ENCODE measurements at regions not wholly inside any gene's neighbourhood (a gene's known extent, or its start where the extent isn't known, plus 50 kb on each side); places are given as distances from the start of the nearest gene placed in this dataset.

- no peak overlapping the region for H3K27ac ChIP-seq (ENCODE audit: insufficient read length, low read depth, low read length)
- H3K4ac ChIP-seq (ENCODE audit: low read depth, low read length), result no peak overlapping the region
- no peak overlapping the region for H4K91ac ChIP-seq (ENCODE audit: insufficient read length, low read depth, low read length)
Measured at GRCh38 chr3:113158171-113158570, 53.2 kb upstream of the BOC start.

More at GRCh38 chr3:113158171-113158570, 53.2 kb upstream of the BOC start:
- Histone ChIP-seq H2AFZ (ENCODE audit: low read length) (no peak overlapping the region), H3K23me2 (ENCODE audit: insufficient read length, low read depth, low read length, poor library complexity, severe bottlenecking) (no peaks in the 10 kb centered on the region), H3K14ac (ENCODE audit: insufficient read depth, low read length) (no peak overlapping the region), H3K79me1 (ENCODE audit: insufficient read depth, low read depth, low read length, poor library complexity, severe bottlenecking) (no peaks in the 10 kb centered on the region), H3K79me2 (ENCODE audit: insufficient read depth, low read length) (no peaks in the 10 kb centered on the region), H4K8ac (replicated peaks; ENCODE audit: insufficient read length, low read depth, low read length) (no peak overlapping the region), H2BK120ac (ENCODE audit: low read depth, low read length, poor library complexity, severe bottlenecking) (no peak overlapping the region), H4K20me1 (ENCODE audit: control insufficient read depth, insufficient read depth, insufficient read length) (no peaks in the 10 kb centered on the region), H2BK5ac (ENCODE audit: insufficient read length, low read length) (no peak overlapping the region), H2BK20ac (ENCODE audit: low read depth, low read length, poor library complexity, severe bottlenecking) (no peak overlapping the region), H2BK15ac (ENCODE audit: low read depth, low read length) (no peak overlapping the region), H3K18ac (ENCODE audit: insufficient read length, low read depth, low read length) (no peak overlapping the region), H3K56ac (ENCODE audit: insufficient read length, low read depth, low read length) (no peak overlapping the region), H3K9ac (ENCODE audit: extremely low read depth, insufficient read length, low read length) (no peak overlapping the region), H3K27me3 (ENCODE audit: insufficient read depth, low read length) (no peaks in the 10 kb centered on the region), H3K23ac (ENCODE audit: insufficient read length, low read depth, low read length) (no peak overlapping the region), H2AK5ac (ENCODE audit: insufficient read length, low read length) (no peak overlapping the region), H3K9me3 (ENCODE audit: control insufficient read depth, low read depth, low read length) (no peaks in the 10 kb centered on the region), H3K4me2 (ENCODE audit: insufficient read depth, insufficient read length, low read length) (no peak overlapping the region), H2BK12ac (ENCODE audit: insufficient read length, low read depth, low read length) (no peak overlapping the region), H4K5ac (ENCODE audit: insufficient read length, low read depth, low read length) (no peak overlapping the region), H3T11ph (ENCODE audit: low read length) (no peak overlapping the region), H3K4me1 (ENCODE audit: insufficient read depth, low read length) (no peaks in the 10 kb centered on the region; the same call in 1 of the 2 replicates)
- Mint-ChIP-seq H3K4me1 (peaks cover 14% of the 10 kb centered on the region in 2 experiments), H3K9me3 (no peaks in the 10 kb centered on the region; a peak in 1 of 5 replicates), H3K27me3 (ENCODE audit: low read depth) (no peaks in the 10 kb centered on the region), H3K27ac (no peak overlapping the region), H3K36me3 (ENCODE audit: insufficient read depth in 1 of 3, low read depth in 3 of 3) (no peaks in the 10 kb centered on the region), H3K4me3 (no peak overlapping the region)
- no peak for DNase-seq
- TF ChIP-seq, protein P1, sequence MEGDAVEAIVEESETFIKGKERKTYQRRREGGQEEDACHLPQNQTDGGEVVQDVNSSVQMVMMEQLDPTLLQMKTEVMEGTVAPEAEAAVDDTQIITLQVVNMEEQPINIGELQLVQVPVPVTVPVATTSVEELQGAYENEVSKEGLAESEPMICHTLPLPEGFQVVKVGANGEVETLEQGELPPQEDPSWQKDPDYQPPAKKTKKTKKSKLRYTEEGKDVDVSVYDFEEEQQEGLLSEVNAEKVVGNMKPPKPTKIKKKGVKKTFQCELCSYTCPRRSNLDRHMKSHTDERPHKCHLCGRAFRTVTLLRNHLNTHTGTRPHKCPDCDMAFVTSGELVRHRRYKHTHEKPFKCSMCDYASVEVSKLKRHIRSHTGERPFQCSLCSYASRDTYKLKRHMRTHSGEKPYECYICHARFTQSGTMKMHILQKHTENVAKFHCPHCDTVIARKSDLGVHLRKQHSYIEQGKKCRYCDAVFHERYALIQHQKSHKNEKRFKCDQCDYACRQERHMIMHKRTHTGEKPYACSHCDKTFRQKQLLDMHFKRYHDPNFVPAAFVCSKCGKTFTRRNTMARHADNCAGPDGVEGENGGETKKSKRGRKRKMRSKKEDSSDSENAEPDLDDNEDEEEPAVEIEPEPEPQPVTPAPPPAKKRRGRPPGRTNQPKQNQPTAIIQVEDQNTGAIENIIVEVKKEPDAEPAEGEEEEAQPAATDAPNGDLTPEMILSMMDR (conservative IDR thresholded peaks at IDR 0.05), result no peak
- WGBS (ENCODE audit: extremely low coverage, insufficient read length, low lambda C conversion rate), result no CpG with 5 or more reads among the region's 4 CpGs
